ENCODE measurements at regions not wholly inside any gene's neighbourhood (a gene's known extent, or its start where the extent isn't known, plus 50 kb on each side); places are given as distances from the start of the nearest gene placed in this dataset.

- TF ChIP-seq CTCF (IDR thresholded peaks at IDR 0.05) (no peak), POLR2A (IDR thresholded peaks at IDR 0.05) (no peak), POLR2AphosphoS5 (IDR thresholded peaks at IDR 0.05; ENCODE audit: insufficient read depth in 1 of 2, low read depth in 1 of 2) (no peak)
These were observed 187.3 kb downstream of the CAND1 start for GRCh38 chr12:67456431-67456901.
